ENCODE measurements at regions not wholly inside any gene's neighbourhood (a gene's known extent, or its start where the extent isn't known, plus 50 kb on each side); places are given as distances from the start of the nearest gene placed in this dataset.
"Not testable (repeated sequence)": the region's sequence is repeated elsewhere in the genome, so short reads cannot be mapped to it uniquely, and the experiment has no call there.

- H3K9me3 ChIP-seq (ENCODE audit: insufficient read depth, low read length, severe bottlenecking): peaks cover 21% of the 10 kb centered on the region
- not testable (repeated sequence) for H3K4me2 ChIP-seq (ENCODE audit: insufficient read depth, low read length); H3K27me3 ChIP-seq (ENCODE audit: insufficient read depth, low read length, poor library complexity); H3K27ac ChIP-seq (ENCODE audit: low read length); H3K9ac ChIP-seq (ENCODE audit: low read depth, low read length); H3K79me2 ChIP-seq (ENCODE audit: insufficient read depth, low read length); ATAC-seq (ENCODE audit: insufficient read depth, low read depth); DNase-seq; H3K36me3 ChIP-seq (ENCODE audit: insufficient read depth, low read length); H3K4me3 ChIP-seq (ENCODE audit: low read depth in 1 of 2, low read length in 2 of 2); H3K4me1 ChIP-seq (ENCODE audit: insufficient read depth, low read length); H4K20me1 ChIP-seq (ENCODE audit: insufficient read depth, low read length); H2AFZ ChIP-seq (ENCODE audit: low read depth, low read length)
Observed at GRCh38 chr2:234693191-234693590, 196.3 kb upstream of the ARL4C start.

GRCh38 chr2:234691968-234692955 lies 195.4 kb upstream of the ARL4C start:
- no peaks in the 10 kb centered on the region for H3K79me2 ChIP-seq (ENCODE audit: insufficient read depth, low read length)
- DNase-seq: no peak
- no peaks in the 10 kb centered on the region for H3K4me1 ChIP-seq (ENCODE audit: insufficient read depth, low read length)
- H3K27me3 ChIP-seq (ENCODE audit: insufficient read depth, low read length, poor library complexity): no peaks in the 10 kb centered on the region
- no peak for ATAC-seq (ENCODE audit: insufficient read depth, low read depth)
- no peak overlapping the region for H3K4me2 ChIP-seq (ENCODE audit: insufficient read depth, low read length)
- H4K20me1 ChIP-seq (ENCODE audit: insufficient read depth, low read length): no peaks in the 10 kb centered on the region
- no peak overlapping the region for H2AFZ ChIP-seq (ENCODE audit: low read depth, low read length)
- TF ChIP-seq EZH2 (IDR thresholded peaks at IDR 0.05; ENCODE audit: borderline replicate concordance, low read depth, low read length, severe bottlenecking): no peak
- no peak for TF ChIP-seq CTCF (IDR thresholded peaks at IDR 0.05; ENCODE audit: borderline replicate concordance, extremely low read depth, low read length, poor library complexity, severe bottlenecking)
- H3K9me3 ChIP-seq (ENCODE audit: insufficient read depth, low read length, severe bottlenecking): peaks cover 15% of the 10 kb centered on the region
- no peak overlapping the region for H3K27ac ChIP-seq (ENCODE audit: low read length)
- no peaks in the 10 kb centered on the region for H3K36me3 ChIP-seq (ENCODE audit: insufficient read depth, low read length)
- no peak overlapping the region for H3K9ac ChIP-seq (ENCODE audit: low read depth, low read length)
- no peak overlapping the region for H3K4me3 ChIP-seq (ENCODE audit: low read depth in 1 of 2, low read length in 2 of 2)

- no peak overlapping the region for H3K27ac ChIP-seq (ENCODE audit: low read length)
Observed at GRCh38 chr2:234691214-234691575, 194.3 kb upstream of the ARL4C start.

More at GRCh38 chr2:234691214-234691575, 194.3 kb upstream of the ARL4C start:
- Histone ChIP-seq H3K4me2 (ENCODE audit: insufficient read depth, low read length) (no peak overlapping the region), H4K20me1 (ENCODE audit: insufficient read depth, low read length) (no peaks in the 10 kb centered on the region), H3K4me1 (ENCODE audit: insufficient read depth, low read length) (no peaks in the 10 kb centered on the region), H3K9ac (ENCODE audit: low read depth, low read length) (no peak overlapping the region), H3K36me3 (ENCODE audit: insufficient read depth, low read length) (no peaks in the 10 kb centered on the region), H3K9me3 (ENCODE audit: insufficient read depth, low read length, severe bottlenecking) (peaks cover 6% of the 10 kb centered on the region), H2AFZ (ENCODE audit: low read depth, low read length) (no peak overlapping the region), H3K27me3 (ENCODE audit: insufficient read depth, low read length, poor library complexity) (peaks cover 5% of the 10 kb centered on the region), H3K4me3 (ENCODE audit: low read depth in 1 of 2, low read length in 2 of 2) (no peak overlapping the region), H3K79me2 (ENCODE audit: insufficient read depth, low read length) (no peaks in the 10 kb centered on the region)
- TF ChIP-seq CTCF (IDR thresholded peaks at IDR 0.05; ENCODE audit: borderline replicate concordance, extremely low read depth, low read length, poor library complexity, severe bottlenecking): no peak
- TF ChIP-seq EZH2 (IDR thresholded peaks at IDR 0.05; ENCODE audit: borderline replicate concordance, low read depth, low read length, severe bottlenecking): no peak
- no peak for ATAC-seq (ENCODE audit: insufficient read depth, low read depth)
- no peak for DNase-seq

All from DND-41 (cell line).